Inflammatory macrophage treated with lipopolysaccharide for 4 hours (primary cell): ENCODE measurements at regions not wholly inside any gene's neighbourhood (a gene's known extent, or its start where the extent isn't known, plus 50 kb on each side); places are given as distances from the start of the nearest gene placed in this dataset.
"Not testable (repeated sequence)": the region's sequence is repeated elsewhere in the genome, so short reads cannot be mapped to it uniquely, and the experiment has no call there.

Experiments
- DNase-seq: peaks from one replicate; pipeline ENCODE4 v3.0.0-alpha.2; 2020

DNA sequence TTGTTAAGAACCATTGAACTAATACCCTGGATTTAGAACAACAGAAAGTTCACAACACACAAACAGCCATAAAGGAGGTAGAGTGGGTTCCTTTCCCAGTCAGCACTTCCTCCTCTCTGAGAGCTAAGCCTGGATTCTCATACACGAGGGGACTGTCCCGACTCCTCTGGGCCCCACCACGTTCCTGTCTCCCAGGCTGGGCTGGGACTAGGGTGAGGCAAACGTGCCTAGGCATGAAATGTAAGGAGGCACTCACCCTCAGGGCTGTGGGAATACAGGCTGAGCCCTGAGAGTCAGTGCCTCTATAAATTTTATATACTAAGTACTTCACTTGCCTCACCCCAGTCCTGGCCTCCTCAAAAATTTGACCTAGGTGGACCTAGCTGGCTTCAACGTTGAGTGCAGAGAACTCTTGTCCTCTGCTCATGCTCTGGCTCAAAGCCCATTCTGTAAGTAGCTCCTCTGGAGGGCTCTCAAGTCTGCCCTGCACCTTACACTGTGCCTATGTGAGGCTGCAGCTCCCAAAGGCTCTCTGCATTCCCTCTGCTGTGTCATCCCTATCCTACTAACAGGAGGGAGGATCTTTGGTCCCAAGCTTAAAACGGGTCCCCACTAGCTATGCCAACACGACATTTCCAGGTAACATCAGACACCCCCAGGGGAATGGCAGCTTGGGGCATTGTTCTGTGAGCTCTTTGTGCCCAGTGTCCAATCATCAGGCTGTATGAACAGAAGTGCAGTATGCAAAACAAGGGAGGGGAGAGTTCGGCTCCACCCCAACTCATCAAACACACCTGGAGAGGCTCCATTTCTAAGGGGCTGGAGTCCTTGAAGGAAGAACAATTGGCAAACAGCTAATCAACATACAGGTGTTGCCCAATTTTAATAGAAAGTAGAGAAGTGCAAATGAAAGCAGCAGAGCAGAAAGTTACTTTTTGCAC, 233.2 kb downstream of the RPLP1 start:
- peak; percentile 37 for DNase-seq

DNA sequence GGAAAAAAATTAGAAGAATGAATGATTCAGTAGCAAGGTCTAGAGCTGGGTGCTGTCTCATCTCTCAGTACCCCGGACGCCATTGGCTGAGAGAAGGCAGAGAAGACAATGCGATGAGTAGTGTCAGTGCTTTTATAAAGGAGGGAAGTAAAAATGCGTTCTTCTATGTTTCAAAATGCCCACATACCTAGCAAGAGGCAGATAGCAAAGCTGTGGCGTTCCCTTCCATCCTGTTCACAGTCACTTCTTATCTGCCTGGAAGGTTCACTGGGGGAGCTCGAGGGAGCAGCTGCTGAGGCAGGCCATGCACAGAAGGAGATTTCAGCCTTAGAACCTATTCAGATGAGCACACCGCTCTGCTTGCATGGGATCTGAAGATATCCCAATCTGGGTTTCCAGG, 234.0 kb downstream of the RPLP1 start:
- DNase-seq, result no peak

DNA sequence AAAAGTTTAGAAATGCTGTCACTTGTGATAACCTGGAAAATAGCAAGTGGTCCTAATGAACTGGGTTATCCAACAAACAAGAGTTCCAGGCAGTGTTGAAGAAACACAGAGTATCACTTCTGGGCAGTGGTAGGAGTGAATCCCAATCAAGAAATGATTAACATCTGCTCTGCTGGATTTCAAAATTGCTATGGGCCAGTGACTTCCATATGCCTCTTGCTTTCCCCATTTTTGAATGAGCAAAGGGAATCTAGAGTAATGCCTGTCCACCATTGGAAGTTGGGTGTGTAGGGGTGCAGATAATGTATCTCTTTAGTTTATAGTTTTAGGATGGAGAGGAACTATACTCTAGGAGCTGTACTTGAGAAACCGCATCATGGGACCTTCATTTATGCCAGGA, 236.5 kb downstream of the RPLP1 start:
- DNase-seq, result no peak

DNA sequence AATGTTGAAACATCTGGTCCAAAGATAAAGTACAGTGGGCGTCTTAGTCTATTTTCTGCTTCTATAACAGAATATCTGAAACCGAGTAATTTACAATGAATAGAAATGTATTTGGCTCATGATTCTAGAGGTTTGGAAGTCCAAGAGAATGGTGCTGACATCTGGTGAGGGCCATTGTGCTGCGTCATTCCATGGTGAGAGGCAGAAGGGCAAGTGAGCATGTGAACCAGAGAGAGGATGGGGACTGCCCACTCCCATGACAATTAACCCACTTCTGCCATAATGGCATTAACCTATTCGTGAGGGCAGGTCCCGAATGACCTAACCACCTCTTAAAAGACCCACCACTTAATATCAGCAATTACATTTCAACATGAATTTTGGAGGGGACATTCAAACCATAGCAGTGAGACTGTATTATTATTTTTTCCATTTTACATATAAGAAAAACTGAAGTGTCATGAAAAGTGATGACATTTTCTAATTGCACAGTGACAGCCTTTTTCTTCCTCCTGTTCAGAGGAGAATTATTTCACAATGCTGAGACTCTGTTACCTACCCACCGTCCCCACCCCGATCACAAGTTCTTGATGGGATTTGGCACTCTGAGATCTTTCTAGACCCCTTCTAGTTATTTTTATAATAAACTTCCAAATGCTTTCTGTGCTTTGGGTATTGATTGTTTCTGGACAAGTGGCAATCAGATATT, 238.8 kb downstream of the RPLP1 start:
- peak; percentile 46 for DNase-seq

DNA sequence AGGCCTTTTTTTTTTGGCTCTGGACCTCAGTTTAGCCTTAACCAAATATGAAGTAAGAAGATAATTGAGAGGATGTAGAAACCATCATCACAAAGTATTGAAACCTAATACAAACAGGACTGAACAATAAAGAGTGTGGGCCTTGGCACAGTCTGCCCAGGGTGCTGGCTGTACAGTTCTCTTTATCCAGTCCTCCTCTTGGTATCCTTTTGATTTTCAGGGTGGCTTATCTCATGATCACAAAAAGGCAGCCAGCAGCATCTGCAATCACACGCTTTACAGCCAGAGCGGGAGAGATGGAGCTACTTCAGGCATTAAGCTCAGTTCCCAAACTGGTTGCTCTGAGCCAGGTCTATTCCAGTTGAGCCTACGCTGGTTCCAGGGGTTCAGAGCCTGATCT, 239.7 kb downstream of the RPLP1 start:
- DNase-seq, result no peak

DNA sequence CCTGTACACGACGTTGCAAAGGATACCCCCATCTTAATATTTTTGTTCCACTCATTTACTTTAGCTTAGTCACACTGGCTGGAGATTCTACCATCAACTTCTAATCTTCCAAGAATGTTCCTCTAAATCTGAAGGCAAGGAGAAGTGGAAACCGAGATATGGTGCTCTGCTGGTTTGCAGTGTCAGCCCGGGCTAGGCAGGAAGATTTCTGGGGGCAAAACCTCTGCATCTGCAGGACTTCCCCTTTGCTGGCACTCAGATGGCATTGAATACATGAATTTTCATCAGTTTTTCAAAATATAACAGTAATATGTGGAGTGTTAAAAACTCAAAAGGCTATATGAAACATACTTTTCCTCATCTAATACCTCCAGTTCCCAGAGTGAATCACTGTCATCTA, 240.4 kb downstream of the RPLP1 start:
- no peak for DNase-seq

DNA sequence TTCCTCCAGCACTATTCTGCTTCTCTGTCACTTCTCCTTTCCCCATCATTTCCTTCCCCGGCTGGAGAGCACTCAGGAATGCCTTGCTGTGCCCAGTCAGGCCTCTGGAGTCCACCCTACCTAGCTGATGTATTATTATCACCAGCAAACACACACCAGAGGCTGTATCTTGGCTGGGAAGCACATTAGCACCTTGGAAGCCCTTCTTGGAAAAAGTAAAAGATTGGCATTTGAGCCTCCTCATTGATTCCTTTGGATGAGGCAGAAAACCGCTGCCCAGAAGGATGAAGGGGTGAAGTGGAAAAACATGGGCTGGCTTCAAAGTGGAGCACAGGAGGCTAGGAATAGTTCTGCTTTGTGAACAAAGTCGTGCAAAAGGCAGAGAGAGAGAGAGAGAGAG, 244.3 kb downstream of the RPLP1 start:
- no peak for DNase-seq

DNA sequence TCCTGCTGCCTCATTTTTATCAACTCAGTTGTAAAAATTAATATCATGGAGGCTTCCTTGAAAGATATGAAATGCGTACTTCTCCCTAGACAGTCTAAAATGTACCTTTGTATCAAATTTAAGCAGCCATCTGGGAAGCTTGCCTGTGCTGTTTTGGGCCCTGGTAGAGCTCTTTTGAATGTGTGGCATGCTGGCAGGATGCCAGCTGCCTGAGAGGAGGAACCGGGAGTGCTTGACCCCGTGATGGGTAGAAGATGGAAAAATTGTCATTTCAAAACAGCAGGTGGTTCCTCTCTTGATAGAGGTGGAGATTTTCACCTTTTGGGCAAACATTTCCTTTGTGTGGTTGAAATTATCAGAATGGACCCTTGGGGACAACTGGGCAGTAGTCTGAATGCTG, 245.3 kb downstream of the RPLP1 start:
- peak; percentile 73 for DNase-seq

DNA sequence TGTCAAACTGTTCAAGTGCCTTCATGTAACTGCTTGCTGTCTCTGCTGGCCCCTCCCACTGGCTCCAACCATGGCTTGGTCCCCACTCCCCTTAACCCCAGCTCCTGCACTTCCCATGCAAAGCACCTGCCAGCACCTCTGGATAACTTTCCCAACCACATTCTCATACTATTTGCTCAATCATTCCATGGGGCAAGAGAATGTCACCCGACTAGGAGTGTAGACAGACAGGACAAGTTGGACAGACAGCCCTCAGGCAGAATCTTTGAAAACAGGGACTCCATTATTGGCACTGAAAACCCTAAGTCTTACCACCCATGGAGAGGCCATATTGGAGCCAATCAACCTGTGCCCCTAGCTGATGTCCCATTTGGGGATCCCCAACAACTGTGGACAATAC, 246.5 kb downstream of the RPLP1 start:
- no peak for DNase-seq

DNA sequence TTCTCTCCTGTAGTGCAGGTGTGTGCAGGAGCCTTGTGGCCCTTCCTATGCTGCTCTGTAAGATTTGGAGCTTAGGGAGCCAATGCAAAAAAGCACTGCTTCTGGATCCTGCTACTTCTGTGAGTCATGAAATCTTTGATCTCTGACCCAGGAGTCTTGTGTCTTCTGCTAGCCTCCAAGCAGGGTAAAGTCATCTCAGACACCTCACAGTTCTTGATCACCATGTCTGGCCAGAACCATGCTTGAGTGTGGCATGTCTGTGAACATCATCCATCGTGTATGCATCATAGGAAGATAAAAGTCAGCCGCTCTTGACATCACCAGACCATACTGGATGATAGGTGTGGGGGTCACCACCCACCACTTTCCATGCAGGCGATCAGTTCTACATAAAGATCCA, 247.8 kb downstream of the RPLP1 start:
- DNase-seq, result no peak

DNA sequence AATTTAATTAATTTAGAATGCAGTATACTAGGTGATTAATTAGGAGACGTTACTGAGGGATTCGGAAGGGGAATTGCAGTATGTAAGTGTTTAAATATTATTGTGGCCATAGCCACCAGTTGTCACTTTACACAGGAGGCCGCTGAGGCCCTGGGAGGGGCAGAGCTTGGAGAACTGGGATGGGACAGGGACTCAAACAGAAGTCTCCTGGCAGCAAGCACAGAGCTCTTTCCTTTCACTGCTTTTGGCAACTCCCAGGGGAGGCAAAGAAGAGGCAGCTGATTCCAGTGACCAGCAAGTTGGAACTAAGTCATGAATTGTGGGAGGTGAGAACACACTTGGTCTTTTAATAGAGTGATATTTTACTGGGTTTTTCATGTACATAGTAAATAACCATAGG, 248.6 kb downstream of the RPLP1 start:
- DNase-seq, result no peak

DNA sequence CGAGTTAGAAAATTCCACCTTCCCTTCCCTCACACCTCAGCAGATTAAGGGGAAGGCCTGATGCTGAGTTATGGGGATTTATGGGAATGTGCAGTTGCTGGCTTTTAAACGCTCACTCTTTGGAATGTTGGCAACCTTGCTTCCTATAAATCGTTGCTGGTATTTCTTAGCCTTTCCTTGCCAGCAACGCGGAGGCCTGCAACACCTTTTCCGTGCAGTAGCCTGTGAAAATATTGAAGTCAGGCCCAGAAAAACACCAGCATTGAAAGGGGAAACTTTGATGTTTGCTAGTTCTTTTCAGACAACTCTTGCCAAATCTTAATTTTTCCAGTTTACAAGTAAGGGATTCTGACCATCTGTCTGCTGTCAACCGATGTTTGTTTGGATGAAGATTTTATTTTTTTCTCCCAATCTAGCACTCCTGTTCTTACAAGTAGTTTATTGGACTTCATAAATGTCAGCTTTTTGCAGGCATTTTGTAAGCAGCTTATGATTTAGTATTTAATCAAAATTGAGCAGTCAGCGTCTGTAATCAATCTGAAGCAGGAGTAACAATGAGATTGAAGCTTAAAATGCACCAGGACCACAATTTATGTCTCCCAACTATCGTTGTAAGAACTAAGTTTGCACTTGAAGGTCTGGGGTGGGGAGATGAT, 251.0 kb downstream of the RPLP1 start:
- no peak for DNase-seq

DNA sequence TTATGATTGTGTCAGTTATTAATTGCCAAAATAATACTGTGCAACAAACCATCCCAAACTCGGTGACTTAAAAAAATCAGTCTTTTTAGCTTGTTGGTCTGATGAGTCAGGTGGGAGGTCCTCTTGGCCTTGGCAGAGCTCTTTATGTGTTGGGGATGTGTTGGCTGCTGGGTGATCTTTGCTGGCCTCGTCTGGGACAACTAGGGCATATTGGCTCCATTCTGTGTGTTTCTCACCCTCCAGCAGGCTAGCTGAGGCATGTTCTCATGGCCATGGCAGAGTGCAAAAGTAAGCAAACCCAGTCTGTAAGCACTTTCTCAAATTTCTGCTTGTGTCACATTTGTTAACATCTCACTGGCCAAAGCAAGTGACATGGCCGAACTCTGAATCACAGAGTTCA, 251.6 kb downstream of the RPLP1 start:
- DNase-seq, result no peak

DNA sequence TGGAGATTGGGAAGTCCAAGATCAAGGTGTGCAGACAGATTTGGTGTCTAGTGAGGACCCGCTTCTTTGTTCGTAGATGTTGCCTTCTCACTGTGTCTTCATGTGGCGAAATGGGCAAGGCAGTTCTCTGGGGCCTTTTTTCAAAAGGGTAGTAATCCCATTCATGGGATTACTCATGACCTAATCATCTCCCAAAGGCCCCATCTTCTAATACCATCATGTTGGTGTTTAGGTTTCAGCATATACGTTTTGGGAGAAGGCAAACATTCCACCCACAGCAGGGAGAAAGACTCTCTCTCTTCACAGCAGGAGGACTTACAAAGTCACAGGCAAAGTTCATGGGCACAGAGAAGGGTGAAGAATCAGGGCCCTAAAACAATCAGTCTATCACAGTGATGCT, 252.1 kb downstream of the RPLP1 start:
- no peak for DNase-seq

DNA sequence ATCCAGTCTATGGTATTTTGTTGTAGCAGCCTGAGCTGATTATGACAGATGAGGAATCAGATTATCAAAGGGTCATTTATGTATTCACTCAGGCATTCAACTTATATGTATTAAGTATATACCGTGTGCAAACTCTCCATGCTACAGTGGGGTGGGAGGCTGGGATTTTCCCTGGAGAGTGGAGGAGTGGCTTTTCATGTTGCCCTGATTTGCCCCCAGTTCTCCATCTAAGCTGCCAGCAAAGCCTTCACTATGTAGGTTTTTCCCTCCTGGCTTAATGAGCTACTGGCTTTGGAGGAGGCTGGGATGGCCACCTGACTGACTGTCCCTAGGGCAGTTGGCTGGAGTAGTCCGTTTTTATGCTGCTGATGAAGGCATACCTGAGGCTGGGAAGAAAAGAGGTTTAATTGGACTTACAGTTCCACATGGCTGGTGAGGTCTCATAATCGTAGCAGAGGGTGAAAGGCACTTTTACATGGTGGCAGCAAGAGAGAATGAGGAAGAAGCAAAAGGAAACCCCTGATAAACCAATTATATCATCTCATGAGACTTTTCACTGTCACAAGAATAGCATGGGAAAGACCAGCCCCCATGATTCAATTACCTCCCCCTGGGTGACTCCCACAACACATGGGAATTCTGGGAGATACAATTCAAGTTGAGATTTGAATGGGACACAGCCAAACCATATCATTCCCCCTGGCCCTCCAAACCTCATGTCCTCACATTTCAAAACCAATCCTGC, 253.9 kb downstream of the RPLP1 start:
- peak; percentile 53 for DNase-seq

DNA sequence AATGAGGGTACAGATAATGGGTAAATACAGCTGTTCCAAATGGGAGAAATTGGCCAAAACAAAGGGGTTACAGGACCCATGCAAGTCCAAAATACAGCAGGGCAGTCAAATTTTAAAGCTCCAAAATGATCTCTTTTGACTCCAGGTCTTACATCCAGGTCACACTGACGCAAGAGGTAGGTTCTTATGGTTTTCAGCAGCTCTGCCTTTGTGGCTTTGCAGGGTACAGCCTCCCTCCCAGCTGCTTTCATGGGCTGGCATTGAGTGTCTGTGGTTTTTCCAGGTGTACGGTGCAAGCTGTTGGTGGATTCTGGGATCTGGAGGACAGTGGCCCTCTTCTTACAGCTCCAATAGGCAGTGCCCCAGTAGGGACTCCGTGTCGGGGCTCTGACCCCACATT, 254.6 kb downstream of the RPLP1 start:
- DNase-seq, result not testable (repeated sequence)

DNA sequence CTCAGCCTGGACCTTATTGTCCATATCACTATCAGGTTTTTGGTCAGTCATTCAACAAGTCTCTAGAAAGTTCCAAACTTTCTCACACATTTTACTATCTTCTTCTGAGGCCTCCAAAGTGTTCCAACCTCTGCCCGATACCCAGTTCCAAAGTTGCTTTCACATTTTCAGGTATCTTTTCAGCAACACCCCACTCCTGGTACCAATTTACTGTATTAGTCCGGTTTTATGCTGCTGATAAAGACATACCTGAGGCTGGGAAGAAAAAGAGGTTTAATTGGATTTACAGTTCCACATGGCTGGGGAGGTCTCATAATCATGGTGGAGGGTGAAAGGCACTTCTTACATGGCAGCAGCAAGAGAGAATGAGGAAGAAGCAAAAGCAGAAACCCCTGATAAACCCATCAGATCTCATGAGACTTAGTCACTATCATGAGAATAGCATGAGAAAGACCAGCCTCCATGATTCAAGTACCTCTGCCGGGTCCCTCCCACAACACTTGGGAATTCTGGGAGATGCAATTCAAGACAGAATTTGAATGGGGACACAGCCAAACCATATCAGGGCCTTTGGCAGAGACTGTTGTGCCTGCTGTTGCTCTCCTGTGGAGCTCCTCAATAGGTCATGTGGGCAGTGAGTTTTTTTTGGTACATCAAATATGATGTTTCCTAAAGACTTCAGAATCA, 256.0 kb downstream of the RPLP1 start:
- DNase-seq, result peak; percentile 43

DNA sequence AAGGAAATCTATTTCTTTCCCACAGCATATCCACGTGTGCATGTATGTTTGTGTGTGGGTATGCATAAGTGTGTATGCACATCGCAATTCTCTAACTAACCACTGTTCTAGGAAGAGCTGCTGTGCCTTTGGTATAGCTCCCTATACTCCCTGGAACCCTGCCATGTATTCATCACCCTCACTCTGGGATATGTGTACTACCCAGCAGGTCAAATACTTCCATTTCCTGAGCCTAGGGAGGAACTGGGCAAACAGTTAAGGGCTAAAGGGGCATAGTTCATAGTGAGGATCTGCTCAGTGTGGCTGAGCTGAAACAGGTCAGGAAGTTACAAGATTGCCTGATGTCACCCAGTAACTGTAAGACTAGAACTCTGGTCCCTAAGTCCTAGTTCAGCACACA, 260.4 kb downstream of the RPLP1 start:
- DNase-seq, result peak; percentile 31

DNA sequence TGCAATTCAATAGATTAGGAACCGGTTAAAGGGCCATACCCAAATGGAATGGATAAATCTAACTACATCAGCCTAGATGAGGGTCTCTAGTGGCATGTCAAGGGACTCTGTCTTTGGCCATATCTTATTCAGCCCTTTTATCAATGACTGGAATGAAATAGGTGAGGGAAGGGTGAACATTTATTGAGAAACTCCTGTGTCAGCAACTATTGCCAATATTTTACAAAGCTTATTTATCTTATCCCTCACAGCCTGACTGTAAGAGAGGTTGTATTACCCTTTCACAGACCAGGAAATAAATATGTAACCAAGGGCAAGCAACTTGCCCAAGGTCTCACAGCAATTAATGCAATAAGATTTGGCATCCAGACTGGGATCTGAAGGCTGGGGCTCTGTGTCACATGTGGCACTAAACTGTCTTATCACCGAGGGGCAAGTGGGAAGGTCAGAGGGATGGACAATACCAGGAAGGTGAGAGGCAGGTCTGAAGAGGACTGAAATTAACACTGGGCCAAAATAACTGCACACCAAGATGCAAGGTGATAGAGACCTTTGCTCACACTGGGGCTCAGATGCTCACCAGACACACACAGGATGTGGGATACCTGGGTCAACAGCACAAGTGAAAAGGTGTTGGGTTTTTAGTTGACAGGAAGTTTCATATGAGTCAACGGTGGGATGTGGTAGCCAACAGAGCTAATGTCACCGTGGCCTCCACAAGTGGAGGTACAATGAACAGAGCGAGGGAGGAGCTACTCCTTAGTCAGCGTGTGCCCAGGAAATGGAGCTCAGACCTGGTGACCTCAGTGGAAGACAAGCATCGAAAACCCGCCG, 261.3 kb downstream of the RPLP1 start:
- no peak for DNase-seq

DNA sequence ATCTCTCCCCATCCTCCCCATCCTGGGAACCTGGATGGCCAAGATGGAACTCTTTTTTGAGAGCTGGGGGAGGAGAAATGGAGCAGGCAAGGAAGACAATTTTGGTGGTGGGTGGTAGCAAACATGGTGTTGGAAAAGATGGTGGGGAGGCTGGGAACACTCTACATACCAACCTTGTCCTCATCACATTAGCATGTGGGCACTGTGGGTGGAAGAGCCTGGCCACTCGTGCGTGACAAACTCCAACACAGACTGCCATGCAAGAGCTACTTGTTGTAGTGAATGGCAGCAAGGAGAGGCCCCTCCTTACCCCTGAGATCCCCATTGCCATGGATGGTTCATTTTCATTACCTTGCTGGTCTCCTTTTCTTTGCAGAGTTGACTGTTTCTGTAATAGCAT, 262.6 kb downstream of the RPLP1 start:
- no peak for DNase-seq

DNA sequence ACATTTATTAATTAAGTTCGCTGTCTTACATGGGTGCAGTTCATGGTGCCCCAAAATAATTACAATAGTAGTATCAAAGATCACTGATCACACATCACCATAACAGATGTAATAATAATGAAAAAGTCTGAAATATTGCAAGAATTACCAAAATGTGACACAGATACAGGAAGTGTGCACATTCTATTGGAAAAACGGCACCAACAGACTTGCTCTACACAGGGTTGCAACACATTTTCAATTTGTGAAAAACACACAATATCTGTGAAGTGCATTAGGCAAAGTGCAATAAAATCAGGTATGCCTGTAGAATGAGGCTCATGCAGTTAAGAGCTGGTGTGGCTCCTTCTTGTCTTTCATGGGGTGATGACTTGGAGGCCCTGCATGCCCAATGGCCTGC, 265.8 kb downstream of the RPLP1 start:
- peak; percentile 68 for DNase-seq

DNA sequence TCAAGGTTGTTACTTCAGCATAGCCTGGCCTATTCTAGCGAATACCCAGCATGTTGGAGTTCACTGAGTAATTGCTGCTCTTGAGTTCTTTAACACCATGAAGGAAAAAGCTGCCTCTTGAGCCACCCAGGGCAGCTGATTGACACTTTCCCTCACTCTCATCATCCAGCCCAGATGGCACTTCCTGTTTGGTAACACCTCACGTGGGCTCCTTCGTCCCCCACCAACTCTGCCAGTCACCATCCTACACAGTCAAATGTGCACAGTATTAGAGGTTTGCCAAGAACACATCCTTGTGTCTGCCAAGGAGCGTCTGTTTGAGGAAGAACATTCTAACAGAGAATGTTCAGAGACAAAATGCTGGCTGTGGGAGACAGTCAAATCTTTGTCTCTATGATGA, 266.3 kb downstream of the RPLP1 start:
- DNase-seq, result peak; percentile 92
